DOHH2 (cell line): ENCODE measurements at regions not wholly inside any gene's neighbourhood (a gene's known extent, or its start where the extent isn't known, plus 50 kb on each side); places are given as distances from the start of the nearest gene placed in this dataset.

Source experiments
- H3F3A ChIP-seq: fragments of 200-600 bp; sonication (generic), shearing (Covaris generic); 2 replicates; pipeline ENCODE4 v1.6.0; 2016; ENCODE audit warnings: antibody characterized with exemption, mild to moderate bottlenecking; ENCODE audit not compliant: control insufficient read depth, insufficient read depth
- H3K27ac ChIP-seq: fragments of 200-600 bp; sonication (generic); 2 replicates; pipeline ENCODE4 v1.5.1; 2014; ENCODE audit warnings: low read depth, mild to moderate bottlenecking, low read length, moderate library complexity
- H3K27me3 ChIP-seq: fragments of 200-600 bp; sonication (generic); 2 replicates; pipeline ENCODE4 v1.6.1; 2014; ENCODE audit warnings: mild to moderate bottlenecking, low read length, mixed read lengths; ENCODE audit not compliant: control insufficient read depth
- H3K36me3 ChIP-seq: fragments of 200-600 bp; sonication (generic); 2 replicates; pipeline ENCODE4 v1.6.1; 2014; ENCODE audit warnings: mild to moderate bottlenecking, low read length, moderate library complexity, mixed read lengths; ENCODE audit not compliant: control insufficient read depth
- H3K4me1 ChIP-seq: fragments of 200-600 bp; sonication (generic); 2 replicates; pipeline ENCODE4 v1.6.1; 2014; ENCODE audit warnings: mild to moderate bottlenecking, low read length, mixed read lengths; ENCODE audit not compliant: control insufficient read depth
- H3K4me2 ChIP-seq: fragments of 200-600 bp; sonication (generic); 2 replicates; pipeline ENCODE4 v1.6.0; 2014; ENCODE audit warnings: mild to moderate bottlenecking, low read length, moderate library complexity
- H3K4me3 ChIP-seq: fragments of 200-600 bp; sonication (generic); 2 replicates; pipeline ENCODE4 v1.5.1; 2014; ENCODE audit warnings: mild to moderate bottlenecking, low read length, mixed read lengths
- H3K79me2 ChIP-seq: fragments of 200-600 bp; sonication (generic); 2 replicates; pipeline ENCODE4 v1.6.1; 2014; ENCODE audit warnings: mild to moderate bottlenecking, low read length, mixed read lengths; ENCODE audit not compliant: control insufficient read depth
- H3K9me2 ChIP-seq: fragments of 200-600 bp; sonication (generic); replicated peaks from 2 replicates; pipeline ENCODE4 v1.6.1; 2014; ENCODE audit warnings: mild to moderate bottlenecking, low read length, mixed read lengths; ENCODE audit not compliant: control insufficient read depth
- H3K9me3 ChIP-seq: fragments of 200-600 bp; sonication (generic); 2 replicates; pipeline ENCODE4 v1.6.1; 2014; ENCODE audit warnings: antibody characterized with exemption, low read length, mixed read lengths; ENCODE audit not compliant: control insufficient read depth, insufficient read depth
- H4K20me1 ChIP-seq: fragments of 200-600 bp; sonication (generic); 2 replicates; pipeline ENCODE4 v1.6.0; 2014; ENCODE audit warnings: low read depth, mild to moderate bottlenecking, antibody characterized with exemption, low read length, moderate library complexity; ENCODE audit not compliant: control insufficient read depth, insufficient read depth
- EZH2phosphoT487 ChIP-seq: fragments of 200-600 bp; sonication (generic); IDR thresholded peaks from 2 replicates; pipeline ENCODE4 v1.6.1; 2017; ENCODE audit warnings: borderline replicate concordance, mild to moderate bottlenecking, antibody characterized with exemption, low read length, moderate library complexity, mixed read lengths
- TF ChIP-seq, protein P1 (sequence below): fragments of 200-600 bp; sonication (generic); IDR thresholded peaks from one replicate; pipeline ENCODE4 v1.5.1; 2014; ENCODE audit warnings: antibody characterized with exemption, mild to moderate bottlenecking, low read depth, low read length; ENCODE audit not compliant: poor library complexity, severe bottlenecking

DNA sequence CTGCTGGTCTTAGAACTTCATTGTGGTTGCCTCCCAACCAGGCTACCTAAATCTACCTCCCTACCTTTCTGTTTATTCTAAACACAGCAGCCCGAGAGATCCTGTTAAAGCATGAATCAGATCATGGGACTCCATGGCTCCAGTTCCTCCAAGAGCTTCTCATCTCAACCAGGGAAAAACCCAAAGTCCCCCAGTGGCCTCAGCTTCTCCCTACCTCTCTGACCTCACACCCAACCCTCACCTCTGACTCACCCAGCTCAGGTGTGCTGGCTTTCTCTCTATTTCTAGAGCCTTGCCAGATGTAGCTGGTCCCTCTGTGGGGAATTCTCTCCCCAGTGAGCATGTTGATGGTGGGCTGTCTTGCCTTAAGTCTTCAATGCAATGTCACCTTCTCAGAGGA is 93.8 kb upstream of the COPS8 start:
- Histone ChIP-seq H3K4me2 (no peak overlapping the region), H3K27me3 (0 out of 2 replicates have a peak, but pooled peaks cover 3% of the 10 kb centered on the region), H3K27ac (no peak overlapping the region), H3K36me3 (no peaks in the 10 kb centered on the region), H3K9me2 (no peaks in the 10 kb centered on the region), H3K79me2 (no peaks in the 10 kb centered on the region), H3K4me1 (no peaks in the 10 kb centered on the region), H3K4me3 (no peak overlapping the region), H4K20me1 (no peaks in the 10 kb centered on the region), H3F3A (no peaks in the 10 kb centered on the region), H3K9me3 (no peaks in the 10 kb centered on the region)
- no peak for TF ChIP-seq EZH2phosphoT487
- TF ChIP-seq, protein P1, sequence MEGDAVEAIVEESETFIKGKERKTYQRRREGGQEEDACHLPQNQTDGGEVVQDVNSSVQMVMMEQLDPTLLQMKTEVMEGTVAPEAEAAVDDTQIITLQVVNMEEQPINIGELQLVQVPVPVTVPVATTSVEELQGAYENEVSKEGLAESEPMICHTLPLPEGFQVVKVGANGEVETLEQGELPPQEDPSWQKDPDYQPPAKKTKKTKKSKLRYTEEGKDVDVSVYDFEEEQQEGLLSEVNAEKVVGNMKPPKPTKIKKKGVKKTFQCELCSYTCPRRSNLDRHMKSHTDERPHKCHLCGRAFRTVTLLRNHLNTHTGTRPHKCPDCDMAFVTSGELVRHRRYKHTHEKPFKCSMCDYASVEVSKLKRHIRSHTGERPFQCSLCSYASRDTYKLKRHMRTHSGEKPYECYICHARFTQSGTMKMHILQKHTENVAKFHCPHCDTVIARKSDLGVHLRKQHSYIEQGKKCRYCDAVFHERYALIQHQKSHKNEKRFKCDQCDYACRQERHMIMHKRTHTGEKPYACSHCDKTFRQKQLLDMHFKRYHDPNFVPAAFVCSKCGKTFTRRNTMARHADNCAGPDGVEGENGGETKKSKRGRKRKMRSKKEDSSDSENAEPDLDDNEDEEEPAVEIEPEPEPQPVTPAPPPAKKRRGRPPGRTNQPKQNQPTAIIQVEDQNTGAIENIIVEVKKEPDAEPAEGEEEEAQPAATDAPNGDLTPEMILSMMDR = no peak

DNA sequence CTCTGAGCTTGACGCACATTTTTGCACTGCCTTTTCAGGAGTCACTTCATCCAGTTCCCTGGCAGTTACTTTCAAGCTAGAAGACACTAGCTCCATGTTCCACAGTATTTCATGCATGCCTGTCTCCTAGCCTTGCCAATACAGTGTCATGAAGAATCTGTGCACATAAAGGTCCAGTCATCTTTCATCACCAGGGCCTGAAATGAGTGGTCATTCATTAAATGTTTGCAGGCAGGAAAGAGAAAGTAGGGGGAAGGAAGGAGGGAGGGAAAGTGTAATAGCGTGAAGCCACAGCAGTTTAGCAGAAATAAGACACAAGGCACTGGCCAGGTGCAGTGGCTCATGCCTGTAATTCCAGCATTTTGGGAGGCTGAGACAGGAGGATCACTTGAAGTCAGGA is 92.4 kb upstream of the COPS8 start:
- Histone ChIP-seq H3K4me2 (no peak overlapping the region), H3K4me3 (no peak overlapping the region), H3K79me2 (no peaks in the 10 kb centered on the region), H3K27ac (no peak overlapping the region), H3K36me3 (no peaks in the 10 kb centered on the region), H3K27me3 (0 out of 2 replicates have a peak, but pooled peaks cover 3% of the 10 kb centered on the region), H3K4me1 (no peaks in the 10 kb centered on the region), H3K9me2 (no peaks in the 10 kb centered on the region), H3F3A (no peaks in the 10 kb centered on the region), H3K9me3 (no peaks in the 10 kb centered on the region), H4K20me1 (no peaks in the 10 kb centered on the region)
- TF ChIP-seq, protein P1 = no peak
- TF ChIP-seq EZH2phosphoT487 = no peak

DNA sequence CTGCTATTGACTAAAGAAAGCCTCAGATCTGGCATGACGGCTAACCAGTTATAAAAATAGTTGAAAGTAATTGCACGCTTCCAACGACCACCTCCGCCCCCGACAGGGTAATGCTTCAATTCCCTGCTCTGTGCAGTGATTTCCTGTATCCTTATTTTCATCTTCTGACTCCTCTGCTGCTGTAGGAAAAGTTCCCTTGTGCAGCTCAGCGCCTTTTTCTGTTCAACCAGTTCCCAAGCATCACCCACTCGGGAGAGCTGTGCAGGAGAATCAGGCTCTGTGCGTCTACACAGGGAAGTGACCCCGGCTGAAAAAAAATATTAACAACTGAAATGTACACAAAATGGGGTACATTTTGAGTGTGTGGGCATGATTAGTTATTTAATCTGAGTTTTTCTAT is 91.3 kb upstream of the COPS8 start:
- Histone ChIP-seq H3K79me2 (no peaks in the 10 kb centered on the region), H3K27ac (no peak overlapping the region), H3K36me3 (no peaks in the 10 kb centered on the region), H3K9me3 (no peaks in the 10 kb centered on the region), H3K27me3 (0 out of 2 replicates have a peak, but pooled peaks cover 3% of the 10 kb centered on the region), H3K4me1 (no peaks in the 10 kb centered on the region), H4K20me1 (no peaks in the 10 kb centered on the region), H3F3A (no peaks in the 10 kb centered on the region), H3K4me2 (no peak overlapping the region), H3K9me2 (no peaks in the 10 kb centered on the region), H3K4me3 (no peak overlapping the region)
- TF ChIP-seq EZH2phosphoT487 = no peak
- TF ChIP-seq, protein P1 = no peak
